ENCODE measurements at regions not wholly inside any gene's neighbourhood (a gene's known extent, or its start where the extent isn't known, plus 50 kb on each side); places are given as distances from the start of the nearest gene placed in this dataset.

DNA sequence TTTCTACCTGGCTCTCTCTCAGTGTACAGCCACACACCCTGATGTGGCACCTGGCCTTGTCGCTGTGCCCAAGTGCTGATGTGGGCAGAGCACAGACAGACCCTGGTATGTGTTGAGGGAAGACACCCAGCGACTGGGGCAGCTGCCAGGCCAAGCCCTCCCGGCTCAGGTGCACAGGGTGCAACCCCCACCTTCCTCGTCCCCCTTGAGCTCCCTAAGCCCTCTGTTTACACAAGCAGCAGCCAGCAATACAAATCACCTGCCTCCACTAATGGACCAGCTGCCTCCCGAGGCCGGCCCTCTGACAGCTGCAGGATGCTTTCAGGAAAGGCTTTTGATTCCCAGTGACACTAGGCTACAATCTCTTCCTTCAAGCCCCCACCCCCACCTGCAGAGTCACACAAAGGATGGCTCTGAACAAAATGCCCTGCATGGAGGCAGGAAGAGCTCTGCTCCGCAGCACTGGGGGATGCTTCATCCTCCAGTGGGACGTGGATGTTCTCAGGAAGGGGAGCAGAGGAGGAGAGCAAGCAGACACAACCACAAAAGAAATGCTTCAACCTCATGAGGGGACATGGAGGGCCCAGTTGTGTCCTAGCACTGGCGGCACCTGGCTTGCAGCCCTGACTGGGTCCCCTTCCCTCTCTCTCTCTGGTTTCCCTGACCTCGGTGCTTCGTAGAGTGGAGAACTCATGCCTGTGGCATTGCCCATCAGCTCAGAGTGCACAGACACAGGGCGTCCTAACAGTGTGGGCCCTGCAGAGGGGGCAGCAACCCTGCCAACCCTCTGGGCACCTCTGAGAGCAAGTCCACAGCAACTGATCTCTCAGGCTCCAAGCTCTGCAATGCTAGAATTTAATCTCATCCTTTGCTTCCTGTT, 140.8 kb downstream of the BARX1 start:
- Histone ChIP-seq H3K4me3 (ENCODE audit: low read depth, low read length) (no peak overlapping the region), H3K27me3 (ENCODE audit: control insufficient read depth, insufficient read depth, low read length) (no peaks in the 10 kb centered on the region), H3K36me3 (ENCODE audit: control insufficient read depth, insufficient read depth, low read length) (no peaks in the 10 kb centered on the region)
- ChIA-PET POLR2A (no interaction called here), CTCF (interaction anchor here (5.7 kb wide), 1 partner anchor 12 kb away, joined by 31 read pairs; no protein-coding TSS in a partner anchor)
- TF ChIP-seq, protein P1, sequence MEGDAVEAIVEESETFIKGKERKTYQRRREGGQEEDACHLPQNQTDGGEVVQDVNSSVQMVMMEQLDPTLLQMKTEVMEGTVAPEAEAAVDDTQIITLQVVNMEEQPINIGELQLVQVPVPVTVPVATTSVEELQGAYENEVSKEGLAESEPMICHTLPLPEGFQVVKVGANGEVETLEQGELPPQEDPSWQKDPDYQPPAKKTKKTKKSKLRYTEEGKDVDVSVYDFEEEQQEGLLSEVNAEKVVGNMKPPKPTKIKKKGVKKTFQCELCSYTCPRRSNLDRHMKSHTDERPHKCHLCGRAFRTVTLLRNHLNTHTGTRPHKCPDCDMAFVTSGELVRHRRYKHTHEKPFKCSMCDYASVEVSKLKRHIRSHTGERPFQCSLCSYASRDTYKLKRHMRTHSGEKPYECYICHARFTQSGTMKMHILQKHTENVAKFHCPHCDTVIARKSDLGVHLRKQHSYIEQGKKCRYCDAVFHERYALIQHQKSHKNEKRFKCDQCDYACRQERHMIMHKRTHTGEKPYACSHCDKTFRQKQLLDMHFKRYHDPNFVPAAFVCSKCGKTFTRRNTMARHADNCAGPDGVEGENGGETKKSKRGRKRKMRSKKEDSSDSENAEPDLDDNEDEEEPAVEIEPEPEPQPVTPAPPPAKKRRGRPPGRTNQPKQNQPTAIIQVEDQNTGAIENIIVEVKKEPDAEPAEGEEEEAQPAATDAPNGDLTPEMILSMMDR (IDR thresholded peaks at IDR 0.05; ENCODE audit: insufficient read depth, low read depth, low read length) = no peak
- no peak for DNase-seq (ENCODE audit: low read depth)

DNA sequence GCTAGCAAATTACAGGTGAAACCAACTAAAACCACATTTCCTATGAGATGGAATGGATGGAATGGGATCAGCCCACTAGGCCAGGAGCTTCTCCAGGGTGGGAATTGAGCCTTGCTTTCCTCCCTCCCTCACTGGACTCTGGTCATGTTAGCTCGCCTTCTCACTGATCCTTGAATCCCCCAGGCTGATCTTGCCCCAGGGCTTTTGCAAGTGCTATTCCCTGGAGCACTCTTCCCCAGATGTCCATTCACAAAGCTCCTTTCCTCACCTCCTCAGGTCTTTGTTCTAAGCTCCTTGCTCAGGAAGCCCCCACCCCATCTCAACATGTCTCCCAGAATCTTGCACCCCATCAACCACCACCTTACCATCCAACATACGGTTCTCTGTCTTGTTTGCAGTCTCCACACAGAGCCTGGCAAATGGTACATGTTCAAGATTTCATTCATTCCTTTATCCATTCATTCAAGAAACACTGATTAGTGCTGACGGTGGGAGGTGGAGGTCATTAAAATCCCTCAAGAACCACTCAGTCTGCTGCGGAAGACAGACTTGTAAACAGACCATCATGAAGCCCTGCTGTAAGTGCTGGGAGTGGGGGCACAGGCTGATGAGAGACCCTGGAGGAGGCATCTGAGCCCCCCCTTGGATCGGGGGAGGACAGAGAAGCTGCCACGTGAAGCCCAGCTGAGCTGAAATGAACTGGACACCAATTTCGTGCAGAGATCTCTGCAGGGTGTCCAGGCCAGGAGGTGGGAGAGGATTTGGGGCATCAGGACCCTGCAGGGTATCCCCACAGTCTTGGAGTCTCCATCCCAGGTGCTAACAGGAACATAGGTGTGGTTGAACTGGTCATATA, 141.7 kb downstream of the BARX1 start:
- ChIA-PET POLR2A (no interaction called here), CTCF (interaction anchor here (5.7 kb wide), 1 partner anchor 13 kb away, joined by 31 read pairs; no protein-coding TSS in a partner anchor)
- TF ChIP-seq, protein P1 (IDR thresholded peaks at IDR 0.05; ENCODE audit: insufficient read depth, low read depth, low read length) = no peak
- no peak overlapping the region for H3K4me3 ChIP-seq (ENCODE audit: low read depth, low read length)
- DNase-seq (ENCODE audit: low read depth) = no peak
- H3K36me3 ChIP-seq (ENCODE audit: control insufficient read depth, insufficient read depth, low read length) = no peaks in the 10 kb centered on the region
- H3K27me3 ChIP-seq (ENCODE audit: control insufficient read depth, insufficient read depth, low read length) = no peaks in the 10 kb centered on the region

- no peaks in the 10 kb centered on the region for H3K36me3 ChIP-seq (ENCODE audit: control insufficient read depth, insufficient read depth, low read length)
- no peaks in the 10 kb centered on the region for H3K27me3 ChIP-seq (ENCODE audit: control insufficient read depth, insufficient read depth, low read length)
- ChIA-PET POLR2A (no interaction called here), CTCF (interaction anchor here (5.7 kb wide), 1 partner anchor 14 kb away, joined by 31 read pairs; no protein-coding TSS in a partner anchor)
- TF ChIP-seq, protein P1 (IDR thresholded peaks at IDR 0.05; ENCODE audit: insufficient read depth, low read depth, low read length) = no peak
- no peak for DNase-seq (ENCODE audit: low read depth)
- no peak overlapping the region for H3K4me3 ChIP-seq (ENCODE audit: low read depth, low read length)
Observed at GRCh38 chr9:93812410-93812668, 142.8 kb downstream of the BARX1 start.

DNA sequence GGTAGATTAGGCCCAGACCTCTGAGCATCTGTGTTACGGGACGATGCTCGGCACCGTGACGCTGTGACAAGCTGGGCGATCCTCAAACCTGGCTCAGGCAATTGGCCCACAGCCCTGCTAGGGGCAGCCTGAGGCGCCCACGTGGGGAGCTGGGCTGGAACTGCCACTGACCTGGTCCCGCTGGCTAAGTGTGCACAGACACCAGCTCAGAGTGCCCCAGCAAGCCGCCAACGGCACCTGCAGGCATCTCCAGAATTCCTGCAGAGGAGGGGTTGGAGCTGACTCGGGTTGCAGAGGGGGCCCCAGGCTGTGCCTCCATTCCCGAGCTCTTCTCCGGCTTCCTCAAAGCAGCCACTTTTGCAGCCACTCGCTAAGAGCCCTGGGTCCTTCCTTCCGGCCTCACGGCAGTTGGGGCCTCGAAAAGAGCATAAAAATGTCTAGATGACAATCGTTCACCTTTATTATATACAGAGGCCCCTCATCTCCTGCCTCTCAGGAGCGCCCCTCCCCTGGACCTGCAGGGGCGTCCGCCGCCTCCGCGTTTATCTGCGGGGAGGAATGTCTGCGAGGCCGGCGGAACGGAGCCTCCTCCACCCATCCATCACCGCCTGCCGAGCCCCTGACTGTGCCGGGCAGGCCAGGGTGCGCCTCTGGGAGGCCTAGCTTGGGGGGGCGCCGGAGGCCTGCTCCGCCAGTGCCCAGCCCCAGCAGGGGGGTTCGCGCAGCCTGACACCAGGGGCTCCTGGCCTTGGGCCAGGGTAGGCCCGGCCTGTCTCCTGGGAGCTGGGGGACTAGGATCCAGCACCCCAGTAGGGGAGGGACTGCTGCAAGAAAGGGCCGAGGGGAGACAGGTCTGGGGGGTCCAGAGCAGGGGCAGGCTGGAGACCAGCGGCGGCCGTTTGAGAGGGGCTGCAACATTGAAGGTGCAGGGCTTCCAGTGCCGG, 144.9 kb downstream of the BARX1 start:
- Histone ChIP-seq H3K27me3 (ENCODE audit: control insufficient read depth, insufficient read depth, low read length) (no peaks in the 10 kb centered on the region), H3K36me3 (ENCODE audit: control insufficient read depth, insufficient read depth, low read length) (no peaks in the 10 kb centered on the region), H3K4me3 (ENCODE audit: low read depth, low read length) (no peak overlapping the region)
- CTCF ChIA-PET = interaction anchor here (0.6 to 0.7 kb wide), 2 partner anchors 17 to 152 kb away, joined by 3 read pairs; no protein-coding TSS in a partner anchor
- TF ChIP-seq, protein P1 (IDR thresholded peaks at IDR 0.05; ENCODE audit: insufficient read depth, low read depth, low read length) = no peak
- POLR2A ChIA-PET = no interaction called here
- DNase-seq (ENCODE audit: low read depth) = no peak

Measured in BJ (cell line).